ENCODE measurements at regions not wholly inside any gene's neighbourhood (a gene's known extent, or its start where the extent isn't known, plus 50 kb on each side); places are given as distances from the start of the nearest gene placed in this dataset.

DNA sequence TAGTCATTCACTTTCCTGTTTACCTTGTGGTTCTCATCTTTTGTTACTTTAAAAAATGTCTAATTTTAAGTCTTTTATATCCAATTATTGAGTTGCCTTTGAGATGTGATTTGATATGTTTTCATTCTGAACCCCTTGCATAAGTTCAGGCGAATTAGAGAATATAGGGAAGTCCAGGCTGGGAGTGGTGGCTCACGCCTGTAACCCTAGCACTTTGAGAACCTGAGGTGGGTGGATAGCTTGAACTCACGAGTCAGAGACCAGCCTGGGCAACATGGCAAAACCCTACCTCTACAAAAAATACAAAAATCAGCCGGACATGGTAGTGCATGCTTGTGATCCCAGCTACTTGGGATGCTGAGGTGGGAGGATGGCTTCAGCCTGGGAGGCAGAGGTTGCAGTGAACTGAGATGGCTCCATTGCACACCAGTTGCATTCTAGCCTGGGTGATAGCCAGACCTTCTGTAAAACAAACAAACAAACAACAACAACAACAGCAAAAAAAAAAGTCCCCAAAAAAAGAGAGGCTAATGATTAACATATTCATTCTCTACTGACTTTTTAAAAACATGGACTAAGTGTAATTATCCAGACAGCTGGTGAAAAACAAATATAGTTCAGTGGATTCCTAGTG lies 451.1 kb upstream of the RGS6 start:
- in situ Hi-C loops (cut with HindIII; ENCODE audit: low pct_unique_long_range_greater_than_20kb, low sequenced_read_pairs): no loop called here
- no peak for DNase-seq (ENCODE audit: low read depth)

DNA sequence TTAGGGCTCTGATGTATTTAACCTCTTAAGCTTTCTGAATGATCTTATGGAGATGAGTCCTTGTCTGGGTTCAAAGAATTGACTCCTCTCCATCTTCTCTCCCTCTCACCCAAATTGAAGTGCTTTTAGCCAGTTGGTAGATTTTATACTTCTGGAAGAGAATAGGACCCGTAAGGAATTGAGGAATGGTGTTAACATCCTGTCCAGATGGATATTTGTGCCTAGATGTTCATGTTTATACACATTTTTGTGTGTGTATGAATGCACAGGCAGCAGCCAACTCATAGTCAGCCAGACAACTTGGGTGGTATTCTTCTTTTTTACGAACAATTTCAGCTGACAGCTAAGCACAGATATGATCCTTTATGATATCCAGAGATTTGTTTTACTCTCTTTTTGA lies 449.6 kb upstream of the RGS6 start:
- in situ Hi-C loops (cut with HindIII; ENCODE audit: low pct_unique_long_range_greater_than_20kb, low sequenced_read_pairs): no loop called here
- no peak for DNase-seq (ENCODE audit: low read depth)

DNA sequence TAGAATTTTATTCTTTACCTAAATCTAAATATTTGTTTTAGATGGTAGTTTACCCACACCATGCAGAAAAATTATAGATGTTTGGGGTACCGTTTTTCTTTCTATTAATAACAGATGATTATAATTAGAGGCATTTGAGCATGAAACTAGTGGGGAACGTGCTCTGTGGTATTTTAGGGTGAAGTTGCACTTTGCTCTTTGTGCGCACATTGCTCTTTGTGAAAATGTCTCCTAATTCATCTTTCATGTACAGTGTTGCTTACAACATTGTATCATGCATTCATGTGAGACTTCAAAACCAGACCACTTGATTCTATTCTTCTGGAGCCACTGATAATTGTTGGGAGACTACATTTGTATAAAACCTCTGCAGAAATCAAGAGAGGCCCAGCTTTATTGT lies 449.1 kb upstream of the RGS6 start:
- no peak for DNase-seq (ENCODE audit: low read depth)
- in situ Hi-C loops (cut with HindIII; ENCODE audit: low pct_unique_long_range_greater_than_20kb, low sequenced_read_pairs): no loop called here

DNA sequence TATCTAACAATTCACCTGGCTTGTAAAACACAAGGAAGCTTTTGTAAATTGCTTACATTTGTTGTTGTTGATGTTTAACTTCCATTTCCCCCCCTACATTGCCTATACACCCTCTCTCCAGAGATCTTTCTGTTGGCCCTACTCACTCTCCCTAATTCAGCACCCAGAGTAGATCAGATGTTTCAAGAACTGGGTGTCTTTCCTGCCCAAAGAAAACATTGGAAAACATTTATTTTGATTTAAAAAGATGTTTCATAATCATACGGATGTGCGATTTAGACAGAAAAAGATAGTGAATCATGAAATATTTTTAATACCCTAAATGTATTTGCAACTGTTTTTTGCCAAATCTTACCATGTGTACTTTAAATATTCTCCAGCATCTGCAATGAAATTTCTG lies 446.4 kb upstream of the RGS6 start:
- in situ Hi-C loops (cut with HindIII; ENCODE audit: low pct_unique_long_range_greater_than_20kb, low sequenced_read_pairs): no loop called here
- no peak for DNase-seq (ENCODE audit: low read depth)

DNA sequence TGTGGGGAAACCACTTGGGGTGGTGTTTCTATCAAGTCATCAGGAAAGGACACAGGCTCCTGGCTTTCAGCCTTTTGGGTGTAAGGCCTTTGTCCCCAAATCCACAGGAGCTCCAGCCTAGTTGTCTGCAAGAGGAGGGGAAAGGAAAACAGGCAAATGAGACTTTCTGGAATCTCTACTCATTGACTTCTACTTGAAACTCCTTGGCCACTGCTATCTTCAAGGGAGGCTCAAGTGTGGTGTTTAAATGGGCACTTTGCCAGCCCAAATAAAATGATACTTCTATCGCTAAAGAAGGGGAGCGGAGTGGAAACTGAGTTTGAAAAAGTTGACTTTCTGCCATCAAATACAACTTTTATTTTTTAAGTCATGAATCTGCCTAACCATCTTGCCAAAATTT lies 445.9 kb upstream of the RGS6 start:
- DNase-seq (ENCODE audit: low read depth): no peak
- in situ Hi-C loops (cut with HindIII; ENCODE audit: low pct_unique_long_range_greater_than_20kb, low sequenced_read_pairs): no loop called here

DNA sequence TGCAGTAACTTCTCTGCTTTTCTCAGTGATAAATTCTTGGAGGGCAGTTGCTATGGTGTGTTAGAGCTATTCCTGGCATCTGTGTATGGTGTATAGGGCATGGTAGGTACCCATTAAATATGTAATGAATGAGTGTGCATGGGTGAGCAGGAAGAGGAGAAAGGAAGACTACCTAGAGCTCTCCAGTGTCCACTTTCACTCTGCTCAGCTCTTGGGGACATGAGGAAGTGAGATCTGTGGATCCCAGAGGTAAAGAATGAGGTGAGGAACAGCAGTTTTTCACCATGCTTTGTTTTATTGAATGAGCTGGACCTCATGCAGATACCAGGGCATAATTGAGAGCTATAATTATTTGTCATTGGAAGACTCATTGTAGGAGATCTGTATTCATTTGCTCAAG lies 444.8 kb upstream of the RGS6 start:
- in situ Hi-C loops (cut with HindIII; ENCODE audit: low pct_unique_long_range_greater_than_20kb, low sequenced_read_pairs): no loop called here
- DNase-seq (ENCODE audit: low read depth): no peak

DNA sequence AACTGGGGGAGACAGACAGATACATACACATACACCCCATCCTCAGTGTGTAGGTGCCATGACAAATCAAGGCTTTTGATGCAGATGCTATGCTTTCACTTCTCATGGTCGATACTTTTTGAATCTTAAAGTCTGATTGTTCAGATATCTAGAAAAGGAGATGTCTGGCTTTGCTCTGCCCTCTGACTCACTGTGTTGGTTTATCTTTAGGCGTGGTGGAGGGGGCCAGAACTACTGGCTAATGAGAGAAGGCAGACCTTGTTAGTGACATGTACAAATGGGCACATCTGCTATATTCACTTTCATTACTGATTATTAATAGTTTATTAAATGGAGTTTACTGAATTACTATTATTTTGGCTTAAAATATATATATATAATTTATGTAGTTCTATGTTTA lies 444.3 kb upstream of the RGS6 start:
- no peak for DNase-seq (ENCODE audit: low read depth)
- in situ Hi-C loops (cut with HindIII; ENCODE audit: low pct_unique_long_range_greater_than_20kb, low sequenced_read_pairs): no loop called here

DNA sequence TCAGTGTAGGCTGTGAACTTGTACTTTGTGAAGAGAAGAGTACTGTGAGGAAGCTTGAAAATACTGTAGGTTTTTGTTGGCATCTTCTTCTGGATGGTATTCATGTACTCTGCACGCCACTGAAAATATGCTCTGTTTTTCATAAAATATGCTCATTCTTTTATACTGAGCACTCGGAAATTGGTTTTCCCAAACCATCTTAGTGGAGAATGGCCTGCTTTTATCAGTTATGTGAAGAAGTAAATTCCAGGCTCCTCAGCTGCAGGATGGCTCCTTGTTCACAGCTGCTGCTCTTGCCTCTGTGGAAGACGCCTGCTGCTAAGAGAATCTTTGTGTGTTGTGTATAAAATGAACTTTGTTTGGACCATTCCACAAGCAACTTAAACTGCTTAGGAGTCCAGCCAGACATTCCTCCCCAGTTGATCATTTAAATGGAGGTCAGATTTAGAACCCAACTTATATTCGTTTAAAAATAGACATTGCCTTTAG lies 443.5 kb upstream of the RGS6 start:
- in situ Hi-C loops (cut with HindIII; ENCODE audit: low pct_unique_long_range_greater_than_20kb, low sequenced_read_pairs): no loop called here

DNA sequence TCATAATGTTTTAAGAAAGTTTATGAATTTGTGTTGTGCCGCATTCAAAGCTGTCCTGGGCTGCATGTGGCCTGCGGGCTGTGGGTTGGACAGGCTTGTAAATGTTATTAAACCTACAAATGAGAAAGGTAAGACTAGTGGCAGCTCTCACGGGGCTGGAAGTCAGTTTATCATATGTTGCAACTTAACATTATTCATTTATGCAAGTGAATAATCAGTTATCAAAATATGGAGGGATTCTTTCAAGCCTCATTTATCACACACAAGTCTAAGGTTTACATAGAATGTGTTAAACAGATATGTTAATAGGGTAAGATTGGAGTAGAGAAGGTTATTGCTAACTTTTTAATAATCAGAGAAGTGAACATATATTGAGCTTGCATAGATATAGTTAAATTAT lies 442.5 kb upstream of the RGS6 start:
- no peak for DNase-seq (ENCODE audit: low read depth)
- in situ Hi-C loops (cut with HindIII; ENCODE audit: low pct_unique_long_range_greater_than_20kb, low sequenced_read_pairs): no loop called here

More for the DNA sequence above, 443.5 kb upstream of the RGS6 start:
- no peak for DNase-seq (ENCODE audit: low read depth)

DNA sequence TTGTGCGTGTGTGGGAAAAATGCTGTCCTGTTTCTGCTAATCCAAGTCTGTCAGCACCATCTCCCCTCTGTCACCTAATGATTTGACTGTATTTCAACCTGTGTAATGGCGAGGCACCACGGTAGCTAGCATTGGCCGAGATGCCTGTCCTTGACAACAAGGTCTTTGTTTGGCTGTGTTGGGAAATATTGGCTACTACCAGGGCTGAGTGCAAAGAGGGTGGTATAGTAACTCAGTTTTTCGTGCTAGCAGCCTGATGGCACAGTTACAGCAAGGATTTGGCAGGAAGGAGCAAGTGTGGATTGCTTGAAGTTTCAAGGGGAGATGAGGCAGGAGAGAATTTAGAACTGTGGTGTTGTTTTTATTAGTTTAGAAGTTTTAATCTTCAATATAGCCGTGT lies 440.3 kb upstream of the RGS6 start:
- DNase-seq (ENCODE audit: low read depth): no peak
- in situ Hi-C loops (cut with HindIII; ENCODE audit: low pct_unique_long_range_greater_than_20kb, low sequenced_read_pairs): no loop called here

DNA sequence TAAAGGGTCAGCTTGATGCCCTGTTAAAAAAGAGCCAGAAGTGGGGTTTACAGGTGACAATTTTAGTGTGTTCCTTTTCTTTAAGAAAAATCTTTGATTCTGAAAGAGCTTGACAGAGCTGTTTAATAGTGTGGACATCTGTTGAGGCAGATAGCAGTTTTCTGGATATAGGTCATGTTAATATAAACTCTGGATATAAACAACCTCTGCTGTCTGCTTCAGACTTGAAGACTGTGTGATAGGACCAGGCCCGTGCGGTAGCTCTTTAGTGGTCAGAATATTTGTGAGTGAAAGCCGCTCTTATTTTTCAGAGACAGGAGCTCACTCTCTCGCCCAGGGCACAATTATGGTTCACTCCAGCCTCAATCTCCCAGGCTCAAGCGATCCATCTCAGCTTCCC lies 439.9 kb upstream of the RGS6 start:
- in situ Hi-C loops (cut with HindIII; ENCODE audit: low pct_unique_long_range_greater_than_20kb, low sequenced_read_pairs): no loop called here
- no peak for DNase-seq (ENCODE audit: low read depth)

DNA sequence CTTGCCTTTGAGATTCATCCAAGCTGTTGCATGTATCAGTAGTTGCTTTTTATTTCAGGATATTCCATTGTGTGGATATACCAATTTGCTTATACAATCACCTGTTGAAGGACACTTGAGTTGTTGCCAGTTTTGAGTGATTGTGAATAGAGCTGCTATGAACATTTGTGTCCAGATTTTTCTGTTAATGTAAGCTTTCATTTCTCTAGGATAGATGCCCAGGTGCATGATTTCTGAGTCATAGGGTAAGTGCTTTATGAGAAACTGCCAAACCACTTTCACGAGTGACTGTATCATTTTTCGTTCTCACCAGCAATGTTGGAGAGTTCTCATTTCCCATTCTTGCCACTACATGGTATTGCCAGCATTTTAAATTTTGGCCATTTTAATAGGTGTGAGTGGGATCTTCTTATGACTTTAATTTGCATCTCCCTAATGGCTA lies 434.6 kb upstream of the RGS6 start:
- no peak for DNase-seq (ENCODE audit: low read depth)
- in situ Hi-C loops (cut with HindIII; ENCODE audit: low pct_unique_long_range_greater_than_20kb, low sequenced_read_pairs): no loop called here

DNA sequence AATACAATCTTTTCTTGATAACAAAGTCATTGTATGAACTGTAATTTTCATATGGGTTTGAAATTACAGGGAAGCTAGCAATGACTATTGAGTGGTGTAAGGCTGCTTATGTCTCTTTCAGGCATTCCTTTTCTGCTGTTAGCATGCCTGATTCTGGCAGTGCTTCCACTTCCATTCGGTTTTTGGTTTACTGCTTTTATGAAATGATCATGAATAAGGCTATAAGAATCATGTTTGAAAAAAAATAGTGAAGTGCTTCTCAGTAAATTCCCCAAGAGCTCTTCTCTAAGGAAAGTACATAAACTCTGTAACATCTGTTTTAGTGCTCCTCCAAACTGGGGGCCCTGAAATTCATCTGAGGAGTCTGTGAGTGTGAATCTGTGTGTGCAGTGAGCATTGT lies 434.0 kb upstream of the RGS6 start:
- in situ Hi-C loops (cut with HindIII; ENCODE audit: low pct_unique_long_range_greater_than_20kb, low sequenced_read_pairs): no loop called here
- no peak for DNase-seq (ENCODE audit: low read depth)

DNA sequence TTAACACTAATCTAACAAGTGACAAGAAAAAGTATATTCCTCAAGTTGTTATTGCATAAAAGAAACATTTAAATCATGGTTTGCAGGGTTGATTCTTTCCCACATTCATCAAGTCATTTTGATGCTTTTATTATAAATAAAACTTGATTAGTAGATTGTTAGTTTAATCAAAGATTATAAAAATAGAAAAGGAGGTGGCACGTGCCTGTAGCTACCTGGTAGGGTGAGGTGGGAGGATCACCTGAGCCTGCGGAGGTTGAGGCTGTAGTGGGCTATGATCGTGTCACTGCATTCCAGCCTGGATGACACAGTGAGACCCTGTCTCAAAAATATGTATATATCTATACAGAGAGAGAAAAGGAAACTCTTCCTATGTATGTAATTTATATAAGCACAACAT lies 433.2 kb upstream of the RGS6 start:
- in situ Hi-C loops (cut with HindIII; ENCODE audit: low pct_unique_long_range_greater_than_20kb, low sequenced_read_pairs): no loop called here
- no peak for DNase-seq (ENCODE audit: low read depth)

DNA sequence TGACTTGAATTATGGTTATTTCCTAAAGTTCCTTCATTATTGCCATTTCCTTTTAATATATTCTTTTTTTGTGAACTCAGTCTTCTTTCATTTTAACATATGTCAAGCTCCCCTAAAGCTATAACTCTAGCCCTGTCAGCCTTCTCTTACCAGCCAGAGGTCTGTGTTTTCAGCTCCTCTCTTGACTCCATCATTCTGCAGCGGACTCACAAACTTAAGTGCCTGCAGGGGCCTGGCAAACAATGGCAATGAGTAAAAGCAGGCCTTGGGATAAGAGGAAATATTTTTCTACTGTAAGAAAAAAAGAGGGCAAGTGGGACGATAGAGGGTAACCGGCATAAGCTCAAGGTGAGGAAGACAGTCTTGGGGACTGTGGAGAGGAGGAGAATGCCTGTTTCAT lies 424.5 kb upstream of the RGS6 start:
- DNase-seq (ENCODE audit: low read depth): no peak
- in situ Hi-C loops (cut with HindIII; ENCODE audit: low pct_unique_long_range_greater_than_20kb, low sequenced_read_pairs): no loop called here

DNA sequence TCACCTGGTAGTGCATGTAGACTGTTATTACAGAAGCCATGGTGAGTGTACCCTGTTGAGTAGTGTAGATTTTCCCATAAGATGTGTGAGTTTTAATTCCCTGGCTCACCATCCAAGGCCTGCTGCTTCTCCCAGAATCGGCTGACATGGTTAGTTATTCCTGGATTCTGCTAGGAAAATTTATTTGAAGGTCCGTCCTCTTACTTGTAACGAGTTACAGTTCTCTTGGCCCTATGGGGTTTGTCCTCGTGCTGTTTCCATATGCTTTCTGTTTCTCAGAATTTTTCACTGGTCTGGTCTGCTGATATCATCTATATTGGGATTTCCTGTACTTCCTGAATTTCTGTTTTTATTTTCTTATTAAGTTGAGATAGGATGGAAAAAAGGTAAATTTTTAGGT lies 423.3 kb upstream of the RGS6 start:
- no peak for DNase-seq (ENCODE audit: low read depth)
- in situ Hi-C loops (cut with HindIII; ENCODE audit: low pct_unique_long_range_greater_than_20kb, low sequenced_read_pairs): no loop called here

DNA sequence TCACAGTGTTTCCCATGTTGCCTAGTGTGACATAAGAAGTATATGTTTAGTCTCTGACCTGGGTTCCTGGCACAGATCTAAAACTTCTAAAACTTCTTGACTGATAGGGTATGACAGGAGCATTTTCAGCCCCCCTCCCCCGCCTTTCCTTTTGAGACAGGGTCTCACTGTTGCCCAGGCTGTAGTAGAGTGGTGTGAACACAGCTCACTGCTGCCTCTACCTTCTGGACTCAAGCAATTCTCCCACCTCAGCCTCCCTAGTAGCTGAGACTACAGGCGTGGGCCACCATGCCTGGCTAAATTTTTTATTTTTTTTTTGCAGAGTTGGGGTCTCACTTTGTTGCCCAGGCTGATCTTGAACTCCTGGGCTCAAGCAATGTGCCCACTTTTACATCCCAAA lies 421.1 kb upstream of the RGS6 start:
- DNase-seq (ENCODE audit: low read depth): no peak
- in situ Hi-C loops (cut with HindIII; ENCODE audit: low pct_unique_long_range_greater_than_20kb, low sequenced_read_pairs): no loop called here

DNA sequence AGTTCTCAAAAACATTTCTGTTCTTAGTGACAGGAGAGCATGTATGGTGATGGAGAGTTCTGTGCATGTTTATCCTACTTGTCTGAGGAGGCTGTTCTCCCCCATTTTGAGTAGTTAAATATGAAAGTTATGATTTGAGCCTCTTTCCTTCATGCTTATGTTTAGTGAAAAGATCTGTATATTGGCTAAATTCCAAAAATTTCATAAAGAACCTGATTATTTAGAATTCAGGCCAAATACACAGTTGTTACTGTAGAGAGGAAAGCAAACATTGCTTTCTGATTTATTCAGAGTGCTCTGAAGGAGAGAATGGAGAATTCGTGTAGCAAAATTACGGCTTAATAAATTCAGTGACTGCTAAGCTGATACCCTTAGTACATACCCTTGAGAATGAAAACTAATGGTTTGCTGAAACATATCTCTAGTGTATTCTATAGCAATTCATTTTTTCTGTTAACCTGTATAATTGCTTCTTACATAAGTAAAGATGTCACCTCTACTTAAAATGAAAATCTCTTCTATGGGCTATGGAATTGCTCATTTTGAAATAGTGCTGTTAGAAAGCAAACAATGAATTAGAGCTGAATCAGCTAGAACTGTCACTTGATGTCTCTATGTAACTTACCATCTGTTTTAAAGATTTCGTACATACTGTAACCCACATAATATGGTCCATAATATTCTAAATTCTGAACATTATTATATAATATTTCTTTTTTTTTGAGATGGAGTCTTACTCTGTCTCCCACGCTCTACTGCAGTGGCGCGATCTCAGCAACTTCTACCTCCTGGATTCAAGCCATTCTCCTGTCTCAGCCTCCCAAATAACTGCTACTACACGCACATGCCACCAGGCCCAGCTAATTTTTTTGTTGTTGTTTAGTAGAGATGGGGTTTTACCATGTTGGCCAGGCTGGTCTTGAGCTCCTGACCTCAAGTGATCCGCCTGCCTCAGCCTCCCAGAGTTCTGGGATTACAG lies 417.0 kb upstream of the RGS6 start:
- in situ Hi-C loops (cut with HindIII; ENCODE audit: low pct_unique_long_range_greater_than_20kb, low sequenced_read_pairs): no loop called here
- DNase-seq (ENCODE audit: low read depth): no peak

DNA sequence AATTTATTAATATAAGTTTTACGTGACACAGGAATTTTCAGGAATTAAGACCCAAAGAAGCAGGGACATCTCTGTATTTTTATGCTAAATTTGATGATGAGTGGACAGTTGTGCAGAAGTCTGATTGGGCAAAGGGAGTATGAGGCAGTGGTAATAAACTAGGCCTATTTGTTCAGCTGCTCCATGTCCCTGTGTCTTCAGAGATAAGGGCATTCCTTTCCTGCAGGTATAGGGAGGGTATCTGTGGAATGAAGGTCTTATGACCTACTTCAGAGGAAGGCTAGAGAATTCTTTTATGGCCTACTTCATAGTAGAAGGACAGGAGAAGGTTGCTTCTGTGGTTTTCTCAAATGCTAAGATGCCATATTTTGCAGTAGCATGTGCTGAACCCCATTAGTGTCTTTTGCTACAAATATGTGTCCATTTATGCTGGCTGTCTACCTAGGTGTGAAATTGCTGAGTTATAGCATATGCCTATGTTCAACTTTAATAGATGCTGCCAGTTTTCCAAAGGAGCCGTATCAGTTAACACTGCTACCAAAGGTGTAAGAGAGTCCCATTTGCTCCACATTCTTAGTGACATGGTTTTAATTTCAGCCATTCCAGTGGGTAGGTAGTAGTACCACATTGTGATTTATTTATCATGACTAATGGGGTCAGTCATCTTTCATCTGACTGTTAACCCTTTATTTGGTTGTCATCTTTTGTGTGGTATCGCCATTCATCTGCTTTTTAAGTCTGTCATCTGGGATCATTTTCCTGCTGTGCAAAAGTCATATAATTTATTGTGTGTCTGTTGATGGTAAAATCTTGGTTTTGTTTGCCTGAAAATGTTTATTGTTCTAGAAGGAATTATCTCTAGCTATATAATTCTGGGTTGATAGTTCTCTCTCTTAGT lies 410.7 kb upstream of the RGS6 start:
- no peak for DNase-seq (ENCODE audit: low read depth)
- in situ Hi-C loops (cut with HindIII; ENCODE audit: low pct_unique_long_range_greater_than_20kb, low sequenced_read_pairs): no loop called here
